GM12865 (cell line): ENCODE measurements at regions not wholly inside any gene's neighbourhood (a gene's known extent, or its start where the extent isn't known, plus 50 kb on each side); places are given as distances from the start of the nearest gene placed in this dataset.

Source experiments
- DNase-seq: peaks from one replicate; pipeline ENCODE4 v3.0.0; 2010; ENCODE audit warnings: low read depth
- H3K4me3 ChIP-seq: 2 replicates; pipeline ENCODE4 v1.5.1; 2011; ENCODE audit warnings: mild to moderate bottlenecking, low read depth, low read length, control low read depth
- CTCF ChIP-seq: IDR thresholded peaks from 2 replicates; pipeline ENCODE4 v1.5.1; 2011; ENCODE audit warnings: low read length, control low read depth, low read depth, inconsistent platforms; ENCODE audit not compliant: insufficient read depth; ENCODE audit errors: missing control alignments

GRCh38 chr7:25550149-25550548, 321.9 kb upstream of the NPVF start:
- no peak for DNase-seq
- TF ChIP-seq CTCF = no peak
- H3K4me3 ChIP-seq = no peak overlapping the region

GRCh38 chr7:25552998-25553397, 324.7 kb upstream of the NPVF start:
- no peak for TF ChIP-seq CTCF
- DNase-seq = no peak
- H3K4me3 ChIP-seq = no peak overlapping the region

GRCh38 chr7:25553580-25554291, 325.4 kb upstream of the NPVF start:
- H3K4me3 ChIP-seq = no peak overlapping the region
- no peak for TF ChIP-seq CTCF
- no peak for DNase-seq

GRCh38 chr7:25557379-25557917, 329.2 kb upstream of the NPVF start:
- no peak for DNase-seq
- TF ChIP-seq CTCF = no peak
- no peak overlapping the region for H3K4me3 ChIP-seq

GRCh38 chr7:25557930-25558329, 329.6 kb upstream of the NPVF start:
- no peak overlapping the region for H3K4me3 ChIP-seq
- no peak for DNase-seq
- no peak for TF ChIP-seq CTCF

- H3K4me3 ChIP-seq = no peak overlapping the region
- no peak for DNase-seq
- no peak for TF ChIP-seq CTCF
Measured at GRCh38 chr7:25558605-25559004, 330.3 kb upstream of the NPVF start.

GRCh38 chr7:25559581-25560367, 331.5 kb upstream of the NPVF start:
- no peak for DNase-seq
- TF ChIP-seq CTCF = no peak
- no peak overlapping the region for H3K4me3 ChIP-seq
